GM12878 (cell line): ENCODE measurements at regions not wholly inside any gene's neighbourhood (a gene's known extent, or its start where the extent isn't known, plus 50 kb on each side); places are given as distances from the start of the nearest gene placed in this dataset.

ENCODE experiments used
- ATAC-seq: fragments of 200-7000 bp; cut with Tn5 transposase; 3 replicates; pipeline ENCODE4 v1.9.1; 2020; ENCODE audit warnings: mild to moderate bottlenecking, moderate library complexity
- BruUV-seq: library from RNA; stranded (reverse); fragments of 400-500 nt; replicated peaks from 2 replicates; lab custom pipeline; 2021; lab: Mats Ljungman, UMichigan
- CTCF ChIA-PET: fragments of 300-600 bp; sonication (Branson Sonifier 250); formaldehyde crosslinking; extraction: SDS; loops from one replicate; lab custom pipeline; 2021; ENCODE audit warnings: inconsistent platforms; lab: Yijun Ruan, JAX
- POLR2A ChIA-PET: fragments of 350-600 bp; formaldehyde crosslinking; extraction: SDS; loops from one replicate; lab custom pipeline; 2021; ENCODE audit warnings: inconsistent platforms; lab: Charles Lee
- RAD21 ChIA-PET: fragments of 300-600 bp; sonication (Branson Sonifier 250); formaldehyde crosslinking; loops from one replicate; lab custom pipeline; 2023; ENCODE audit warnings: antibody characterized with exemption; ENCODE audit not compliant: unreplicated experiment; lab: Charles Lee
- SMC1A ChIA-PET: fragments of 300-600 bp; sonication (Branson Sonifier 250); formaldehyde crosslinking; loops from one replicate; lab custom pipeline; 2023; ENCODE audit not compliant: unreplicated experiment, uncharacterized antibody; lab: Charles Lee
- DNase-seq: peaks from one replicate; pipeline ENCODE4 v3.0.0-alpha.2; 2011; ENCODE audit warnings: low read depth, low spot score
- FAIRE-seq: peaks from 3 replicates; lab custom pipeline; 2011; peaks lifted over from hg19 to GRCh38; lab: Jason Lieb, UNC
- H2AFZ ChIP-seq: 2 replicates; pipeline ENCODE4 v1.6.0; 2011; ENCODE audit warnings: low read depth, low read length, control low read depth; ENCODE audit not compliant: control insufficient read depth
- H3K27ac ChIP-seq: 2 replicates; pipeline ENCODE4 v1.5.1; 2011; ENCODE audit warnings: control low read depth; ENCODE audit not compliant: control insufficient read depth, insufficient read depth
- H3K27me3 ChIP-seq, 2 experiments: replicated peaks in 1 of 2; 2 replicates each; pipeline versions ENCODE4 v1.6.0 to v1.6.1; 2011; ENCODE audit warnings: low read length in 1 of 2; ENCODE audit not compliant: control insufficient read depth in 2 of 2, insufficient read depth in 2 of 2
- H3K36me3 ChIP-seq, 2 experiments: 2 replicates each; pipeline ENCODE4 v1.5.1; 2011; ENCODE audit warnings: low read length in 1 of 2; ENCODE audit not compliant: control insufficient read depth in 2 of 2, insufficient read depth in 2 of 2
- H3K4me1 ChIP-seq: 2 replicates; pipeline ENCODE4 v1.6.1; 2011; ENCODE audit warnings: mild to moderate bottlenecking, low read length, moderate library complexity, mixed read lengths; ENCODE audit not compliant: control insufficient read depth, insufficient read depth
- H3K4me2 ChIP-seq: 2 replicates; pipeline ENCODE4 v1.6.0; 2011; ENCODE audit warnings: control low read depth; ENCODE audit not compliant: control insufficient read depth, insufficient read depth
- H3K4me3 ChIP-seq: fragments of 200-600 bp; sonication (generic); 2 replicates; pipeline ENCODE4 v1.5.1; 2016
- H3K79me2 ChIP-seq: 2 replicates; pipeline ENCODE4 v1.6.0; 2011; ENCODE audit warnings: low read length; ENCODE audit not compliant: control insufficient read depth, insufficient read depth
- H3K9ac ChIP-seq: 2 replicates; pipeline ENCODE4 v1.8.0; 2011; ENCODE audit warnings: low read length, control low read depth, mixed read lengths; ENCODE audit not compliant: control insufficient read depth, insufficient read depth
- H3K9me3 ChIP-seq: replicated peaks from 3 replicates; pipeline ENCODE4 v1.5.1; 2011; ENCODE audit warnings: mild to moderate bottlenecking, low read length; ENCODE audit not compliant: control insufficient read depth, insufficient read depth
- H4K20me1 ChIP-seq: 2 replicates; pipeline ENCODE4 v1.6.0; 2011; ENCODE audit not compliant: control insufficient read depth, insufficient read depth
- ASH2L ChIP-seq: fragments of 300-600, 200-600 bp; sonication (generic); IDR thresholded peaks from 2 replicates; pipeline ENCODE4 v1.6.1; 2017; ENCODE audit warnings: low read depth, mild to moderate bottlenecking, borderline replicate concordance
- BMI1 ChIP-seq: fragments of 450-650 bp; IDR thresholded peaks from 2 replicates; pipeline ENCODE4 v1.6.1; 2016; ENCODE audit warnings: mild to moderate bottlenecking, moderate library complexity, borderline replicate concordance
- GATAD2B ChIP-seq: fragments of 450-650 bp; conservative IDR thresholded peaks from 2 replicates; pipeline ENCODE4 v1.6.1; 2017; ENCODE audit warnings: low read depth, mild to moderate bottlenecking, moderate library complexity
- IKZF2 ChIP-seq, 2 experiments: fragments of 450-650 bp; IDR thresholded peaks; 2 replicates each; pipeline ENCODE4 v1.6.1; 2017; ENCODE audit warnings: mild to moderate bottlenecking in 2 of 2, moderate library complexity in 2 of 2
- MTA2 ChIP-seq: fragments of 450-650 bp; IDR thresholded peaks from 2 replicates; pipeline ENCODE4 v1.6.1; 2016; ENCODE audit warnings: low read depth, mild to moderate bottlenecking, moderate library complexity
- NFYA ChIP-seq: IDR thresholded peaks from 2 replicates; pipeline ENCODE4 v1.6.1; 2011; ENCODE audit warnings: low read depth, mild to moderate bottlenecking, low read length, improper control_type of control experiment, borderline replicate concordance
- PAX5 ChIP-seq: IDR thresholded peaks from 2 replicates; pipeline ENCODE4 v1.6.1; 2011; ENCODE audit warnings: low read depth, low read length, borderline replicate concordance
- RCOR1 ChIP-seq: conservative IDR thresholded peaks from 2 replicates; pipeline ENCODE4 v1.6.1; 2012; ENCODE audit warnings: low read depth, low read length, improper control_type of control experiment
- RFX5 ChIP-seq: IDR thresholded peaks from 2 replicates; pipeline ENCODE4 v1.6.1; 2011; ENCODE audit warnings: low read depth, low read length, improper control_type of control experiment
- TBL1XR1 ChIP-seq: IDR thresholded peaks from 2 replicates; pipeline ENCODE4 v1.6.1; 2012; ENCODE audit warnings: low read depth, low read length, improper control_type of control experiment
- WGBS: methylation state at CpG from one replicate; pipeline ENCODE4 v1.1.6; 2016; ENCODE audit warnings: low lambda C conversion rate; ENCODE audit not compliant: insufficient replicate concordance, insufficient coverage; ENCODE audit errors: missing lambda C conversion rate; 5-methylcytosine and 5-hydroxymethylcytosine counted together
- in situ Hi-C: fragments of 300-500 bp; cut with MboI; formaldehyde crosslinking; loops from 9 replicates; pipeline ENCODE4 v1.14.3; 2018; ENCODE audit warnings: mixed read lengths
- intact Hi-C: fragments of 100-400 bp; cut with micrococcal nuclease; formaldehyde crosslinking; loops from one replicate; pipeline ENCODE4 v1.14.2; 2022; ENCODE audit not compliant: unreplicated experiment
- TF ChIP-seq, protein P1 (sequence below): IDR thresholded peaks from 2 replicates; pipeline ENCODE4 v1.6.1; 2012; ENCODE audit warnings: low read depth, low read length, improper control_type of control experiment
- TF ChIP-seq, protein P2 (sequence below): IDR thresholded peaks from 2 replicates; pipeline ENCODE4 v1.6.1; 2012; ENCODE audit warnings: low read length, inconsistent platforms
- TF ChIP-seq, protein P3 (sequence below): IDR thresholded peaks from 2 replicates; pipeline ENCODE4 v1.6.1; 2012; ENCODE audit warnings: low read depth, low read length, improper control_type of control experiment

DNA sequence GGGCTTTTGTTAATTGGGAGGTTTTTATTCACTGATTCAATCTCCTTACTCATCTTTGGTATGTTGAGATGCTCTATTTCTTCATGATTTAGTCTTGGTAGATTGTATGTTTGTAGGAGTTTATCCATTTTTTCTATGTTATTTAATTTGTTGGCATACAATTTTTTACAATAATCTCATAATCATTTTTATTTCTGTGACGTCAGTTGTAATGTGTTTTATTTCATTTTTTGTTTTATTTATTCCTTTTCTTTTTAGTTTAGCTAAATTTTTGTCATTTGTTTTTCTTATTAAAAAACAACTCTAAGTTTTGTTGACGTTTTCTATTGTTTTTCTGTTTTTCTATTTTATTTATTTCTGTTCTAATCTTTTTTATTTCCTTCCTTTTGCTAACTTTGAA is 389.8 kb downstream of the HS3ST3B1 start (continued):
- TF ChIP-seq, protein P1, sequence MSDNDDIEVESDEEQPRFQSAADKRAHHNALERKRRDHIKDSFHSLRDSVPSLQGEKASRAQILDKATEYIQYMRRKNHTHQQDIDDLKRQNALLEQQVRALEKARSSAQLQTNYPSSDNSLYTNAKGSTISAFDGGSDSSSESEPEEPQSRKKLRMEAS: no peak
- TF ChIP-seq, protein P2, sequence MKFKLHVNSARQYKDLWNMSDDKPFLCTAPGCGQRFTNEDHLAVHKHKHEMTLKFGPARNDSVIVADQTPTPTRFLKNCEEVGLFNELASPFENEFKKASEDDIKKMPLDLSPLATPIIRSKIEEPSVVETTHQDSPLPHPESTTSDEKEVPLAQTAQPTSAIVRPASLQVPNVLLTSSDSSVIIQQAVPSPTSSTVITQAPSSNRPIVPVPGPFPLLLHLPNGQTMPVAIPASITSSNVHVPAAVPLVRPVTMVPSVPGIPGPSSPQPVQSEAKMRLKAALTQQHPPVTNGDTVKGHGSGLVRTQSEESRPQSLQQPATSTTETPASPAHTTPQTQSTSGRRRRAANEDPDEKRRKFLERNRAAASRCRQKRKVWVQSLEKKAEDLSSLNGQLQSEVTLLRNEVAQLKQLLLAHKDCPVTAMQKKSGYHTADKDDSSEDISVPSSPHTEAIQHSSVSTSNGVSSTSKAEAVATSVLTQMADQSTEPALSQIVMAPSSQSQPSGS: no peak
- no peak for TF ChIP-seq RCOR1
- TF ChIP-seq TBL1XR1: no peak
- no peak for TF ChIP-seq GATAD2B
- TF ChIP-seq IKZF2 (IDR thresholded peaks at IDR 0.05): no peak

DNA sequence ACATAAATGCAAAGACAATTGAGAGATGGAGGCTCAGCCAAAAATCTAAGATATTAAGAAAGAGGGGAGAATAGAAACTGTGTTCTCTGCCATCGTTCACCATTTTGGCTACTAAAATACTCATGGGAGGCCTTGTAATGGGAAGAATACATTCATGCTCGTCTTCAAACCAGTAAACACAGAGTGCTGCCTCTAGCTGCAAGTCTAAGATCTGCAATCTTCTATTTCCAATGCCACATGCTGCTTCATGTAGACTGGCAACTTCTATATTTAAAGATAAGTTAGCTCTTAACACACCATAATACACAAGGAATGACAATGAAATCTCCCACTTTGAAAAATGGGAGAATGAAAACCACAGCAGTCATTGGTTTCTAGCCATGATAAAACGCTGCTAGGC is 387.3 kb downstream of the HS3ST3B1 start:
- POLR2A ChIA-PET: no interaction called here
- H2AFZ ChIP-seq: no peak overlapping the region
- in situ Hi-C loops: loop anchor here (10.0 kb wide), 1 partner anchor 63 kb away; no protein-coding TSS in a partner anchor

More for the DNA sequence above, 387.3 kb downstream of the HS3ST3B1 start:
- intact Hi-C loops: no loop called here
- WGBS: 2% methylated on average over 3 of the region's 3 CpGs
- ATAC-seq (no peak), FAIRE-seq (no peak), DNase-seq (no peak)
- H3K9me3 ChIP-seq: no peaks in the 10 kb centered on the region
- no peaks in the 10 kb centered on the region for H3K27me3 ChIP-seq
- no TSS peak for BruUV-seq
- ChIA-PET RAD21 (no interaction called here), CTCF (no interaction called here), SMC1A (no interaction called here)
- H3K36me3 ChIP-seq: no peaks in the 10 kb centered on the region
- H3K27ac ChIP-seq: no peak overlapping the region
- H4K20me1 ChIP-seq: no peaks in the 10 kb centered on the region
- no peak overlapping the region for H3K4me2 ChIP-seq
- H3K4me1 ChIP-seq: no peaks in the 10 kb centered on the region
- no peaks in the 10 kb centered on the region for H3K79me2 ChIP-seq
- H3K4me3 ChIP-seq: no peak overlapping the region
- no peak overlapping the region for H3K9ac ChIP-seq
- TF ChIP-seq PAX5 (no peak), RFX5 (no peak), ASH2L (no peak), NFYA (no peak), MTA2 (no peak), BMI1 (no peak)
- TF ChIP-seq, protein P3, sequence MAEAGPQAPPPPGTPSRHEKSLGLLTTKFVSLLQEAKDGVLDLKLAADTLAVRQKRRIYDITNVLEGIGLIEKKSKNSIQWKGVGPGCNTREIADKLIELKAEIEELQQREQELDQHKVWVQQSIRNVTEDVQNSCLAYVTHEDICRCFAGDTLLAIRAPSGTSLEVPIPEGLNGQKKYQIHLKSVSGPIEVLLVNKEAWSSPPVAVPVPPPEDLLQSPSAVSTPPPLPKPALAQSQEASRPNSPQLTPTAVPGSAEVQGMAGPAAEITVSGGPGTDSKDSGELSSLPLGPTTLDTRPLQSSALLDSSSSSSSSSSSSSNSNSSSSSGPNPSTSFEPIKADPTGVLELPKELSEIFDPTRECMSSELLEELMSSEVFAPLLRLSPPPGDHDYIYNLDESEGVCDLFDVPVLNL: no peak
